Posterior vena cava (tissue), 2 donors: ENCODE measurements at regions not wholly inside any gene's neighbourhood (a gene's known extent, or its start where the extent isn't known, plus 50 kb on each side); places are given as distances from the start of the nearest gene placed in this dataset.
A peak's percentile ranks its signal among the peaks of the same experiment; 100 is the strongest.
"Not testable (repeated sequence)": the region's sequence is repeated elsewhere in the genome, so short reads cannot be mapped to it uniquely, and the experiment has no call there.

Source experiments
- DNase-seq: peaks from one replicate; pipeline ENCODE4 v3.0.0-alpha.2; 2020; ENCODE audit warnings: low spot score
- intact Hi-C, 2 donors: fragments of 100-400 bp; cut with DNase I; formaldehyde crosslinking; loops; one replicate each; pipeline versions ENCODE4 v1.14.1 to v1.14.2; 2022 to 2023
- donor health status: DM: yes; HTN: yes; CAD: no.
- donor health status: DM: yes; HTN: yes; CAD: no.

- no peak for DNase-seq
- intact Hi-C loops: no loop called here
Measured at GRCh38 chr3:81378552-81379293, 382.7 kb downstream of the GBE1 start.

- intact Hi-C loops: no loop called here
- no peak for DNase-seq
Measured at GRCh38 chr3:81375921-81376320, 385.5 kb downstream of the GBE1 start.

- intact Hi-C loops: no loop called here
- DNase-seq: no peak
Measured at GRCh38 chr3:81364411-81364810, 397.0 kb downstream of the GBE1 start.

- intact Hi-C loops: no loop called here
- DNase-seq: no peak
Measured at GRCh38 chr3:81363816-81364215, 397.6 kb downstream of the GBE1 start.

GRCh38 chr3:81354119-81354518 is 407.3 kb downstream of the GBE1 start:
- intact Hi-C loops: no loop called here
- DNase-seq: no peak

GRCh38 chr3:81352867-81353266 is 408.6 kb downstream of the GBE1 start:
- intact Hi-C loops: no loop called here
- DNase-seq: no peak

GRCh38 chr3:81349816-81350340 is 411.6 kb downstream of the GBE1 start:
- intact Hi-C loops: no loop called here

GRCh38 chr3:81339040-81339845 is 422.2 kb downstream of the GBE1 start:
- intact Hi-C loops: no loop called here
- DNase-seq: no peak

More at GRCh38 chr3:81349816-81350340, 411.6 kb downstream of the GBE1 start:
- DNase-seq: no peak

GRCh38 chr3:81336470-81336869 is 425.0 kb downstream of the GBE1 start:
- no peak for DNase-seq
- intact Hi-C loops: no loop called here

- peak; percentile 54 for DNase-seq
- intact Hi-C loops: not testable (repeated sequence)
Measured at GRCh38 chr3:81329835-81330234, 431.6 kb downstream of the GBE1 start.

- DNase-seq: peak; percentile 74
- intact Hi-C loops: no loop called here
Measured at GRCh38 chr3:81326245-81326644, 435.2 kb downstream of the GBE1 start.

GRCh38 chr3:81320862-81321261 is 440.6 kb downstream of the GBE1 start:
- DNase-seq: no peak
- intact Hi-C loops: no loop called here

- no peak for DNase-seq
- intact Hi-C loops: no loop called here
Measured at GRCh38 chr3:81315030-81315429, 446.4 kb downstream of the GBE1 start.

- no peak for DNase-seq
- intact Hi-C loops: no loop called here
Measured at GRCh38 chr3:81311321-81311720, 450.1 kb downstream of the GBE1 start.

- intact Hi-C loops: no loop called here
- no peak for DNase-seq
Measured at GRCh38 chr3:81308306-81308705, 453.1 kb downstream of the GBE1 start.

- DNase-seq: no peak
- intact Hi-C loops: no loop called here
Measured at GRCh38 chr3:81307221-81307620, 454.2 kb downstream of the GBE1 start.

- DNase-seq: no peak
- intact Hi-C loops: no loop called here
Measured at GRCh38 chr3:81303321-81303720, 458.1 kb downstream of the GBE1 start.

GRCh38 chr3:81302045-81302444 is 459.4 kb downstream of the GBE1 start:
- intact Hi-C loops: no loop called here

GRCh38 chr3:81301230-81301629 is 460.2 kb downstream of the GBE1 start:
- intact Hi-C loops: no loop called here
- DNase-seq: no peak

More at GRCh38 chr3:81302045-81302444, 459.4 kb downstream of the GBE1 start:
- no peak for DNase-seq

- intact Hi-C loops: no loop called here
- no peak for DNase-seq
Measured at GRCh38 chr3:81300324-81300927, 461.0 kb downstream of the GBE1 start.
